ENCODE measurements at regions not wholly inside any gene's neighbourhood (a gene's known extent, or its start where the extent isn't known, plus 50 kb on each side); places are given as distances from the start of the nearest gene placed in this dataset.

GRCh38 chr3:18712713-18713576 is 287.8 kb upstream of the SATB1 start:
- TF ChIP-seq CTCF (IDR thresholded peaks at IDR 0.05) (no peak), POLR2A (IDR thresholded peaks at IDR 0.05) (no peak), EP300 (IDR thresholded peaks at IDR 0.05) (no peak)

All from sigmoid colon (tissue), 4 donors.